ENCODE measurements at regions not wholly inside any gene's neighbourhood (a gene's known extent, or its start where the extent isn't known, plus 50 kb on each side); places are given as distances from the start of the nearest gene placed in this dataset.

GRCh38 chr14:98705871-98706300 is 566.1 kb downstream of the BCL11B start (continued):
- TF ChIP-seq BCL11A (tag by site-specific recombination; IDR thresholded peaks at IDR 0.05; ENCODE audit: low read depth): no peak

GRCh38 chr14:98707522-98707921 is 564.5 kb downstream of the BCL11B start:
- Histone ChIP-seq H3K36me3 (ENCODE audit: control insufficient read depth in 2 of 2, insufficient read depth in 1 of 2, low read length in 2 of 2) (no peaks in the 10 kb centered on the region), H3K27ac (ENCODE audit: extremely low read depth, low read depth, low read length) (no peak overlapping the region), H3K4me1 (ENCODE audit: control insufficient read depth, insufficient read depth, low read length) (no peaks in the 10 kb centered on the region), H3K4me3 (ENCODE audit: low read depth, low read length) (no peak overlapping the region), H3K9me3 (ENCODE audit: control insufficient read depth, insufficient read depth, low read depth, low read length) (no peaks in the 10 kb centered on the region)
- POLR2A ChIA-PET: no interaction called here
- CTCF ChIA-PET: no interaction called here
- TF ChIP-seq KLF16 (tag by site-specific recombination; IDR thresholded peaks at IDR 0.05) (no peak), BCL11B (tag by site-specific recombination; IDR thresholded peaks at IDR 0.05; ENCODE audit: low read depth) (no peak), ZNF426 (tag by site-specific recombination; IDR thresholded peaks at IDR 0.05) (no peak), ZNF529 (tag by site-specific recombination; IDR thresholded peaks at IDR 0.05; ENCODE audit: insufficient replicate concordance) (no peak), ZNF19 (tag by site-specific recombination; IDR thresholded peaks at IDR 0.05; ENCODE audit: low read depth) (no peak), PRDM10 (tag by site-specific recombination; IDR thresholded peaks at IDR 0.05) (no peak), ZNF792 (tag by site-specific recombination; IDR thresholded peaks at IDR 0.05) (no peak), ZSCAN30 (tag by site-specific recombination; IDR thresholded peaks at IDR 0.05) (no peak), ZNF341 (tag by site-specific recombination; IDR thresholded peaks at IDR 0.05; ENCODE audit: low read depth) (no peak), SETDB1 (IDR thresholded peaks at IDR 0.05; ENCODE audit: insufficient read length, low read length) (no peak), ZNF423 (tag by site-specific recombination; IDR thresholded peaks at IDR 0.05) (no peak)

- CTCF ChIA-PET: no interaction called here
- H3K27ac ChIP-seq (ENCODE audit: extremely low read depth, low read depth, low read length): no peak overlapping the region
- POLR2A ChIA-PET: no interaction called here
- H3K9me3 ChIP-seq (ENCODE audit: control insufficient read depth, insufficient read depth, low read depth, low read length): no peaks in the 10 kb centered on the region
- H3K4me1 ChIP-seq (ENCODE audit: control insufficient read depth, insufficient read depth, low read length): no peaks in the 10 kb centered on the region
- H3K4me3 ChIP-seq (ENCODE audit: low read depth, low read length): no peak overlapping the region
- H3K36me3 ChIP-seq (ENCODE audit: control insufficient read depth in 2 of 2, insufficient read depth in 1 of 2, low read length in 2 of 2): no peaks in the 10 kb centered on the region
- TF ChIP-seq ZBTB6 (tag by site-specific recombination; IDR thresholded peaks at IDR 0.05) (no peak), ZNF48 (tag by site-specific recombination; IDR thresholded peaks at IDR 0.05) (no peak), ZNF548 (tag by site-specific recombination; IDR thresholded peaks at IDR 0.05) (no peak), ZNF394 (tag by site-specific recombination; IDR thresholded peaks at IDR 0.05; ENCODE audit: borderline replicate concordance) (peak; percentile 79; the same call in 1 of the 2 replicates), ZNF510 (tag by site-specific recombination; IDR thresholded peaks at IDR 0.05; ENCODE audit: insufficient replicate concordance) (peak; percentile 46), ZNF518A (tag by site-specific recombination; conservative IDR thresholded peaks at IDR 0.05; ENCODE audit: low read depth) (peak; percentile 86), ZNF623 (tag by site-specific recombination; IDR thresholded peaks at IDR 0.05) (peak; percentile 45; the same call in 1 of the 2 replicates), ZNF202 (tag by site-specific recombination; IDR thresholded peaks at IDR 0.05; ENCODE audit: borderline replicate concordance) (peak; percentile 72; the same call in 1 of the 2 replicates), ZBTB8A (tag by site-specific recombination; IDR thresholded peaks at IDR 0.05) (peak; percentile 61)
Observed at GRCh38 chr14:98708555-98708954, 563.4 kb downstream of the BCL11B start.
